Activated gamma-delta T cell (primary cell): ENCODE measurements at regions not wholly inside any gene's neighbourhood (a gene's known extent, or its start where the extent isn't known, plus 50 kb on each side); places are given as distances from the start of the nearest gene placed in this dataset.
"Not testable (repeated sequence)": the region's sequence is repeated elsewhere in the genome, so short reads cannot be mapped to it uniquely, and the experiment has no call there.

Experiments used
- DNase-seq: peaks from one replicate; lab custom pipeline; 2025; lab: John Stamatoyannopoulos, UW

DNA sequence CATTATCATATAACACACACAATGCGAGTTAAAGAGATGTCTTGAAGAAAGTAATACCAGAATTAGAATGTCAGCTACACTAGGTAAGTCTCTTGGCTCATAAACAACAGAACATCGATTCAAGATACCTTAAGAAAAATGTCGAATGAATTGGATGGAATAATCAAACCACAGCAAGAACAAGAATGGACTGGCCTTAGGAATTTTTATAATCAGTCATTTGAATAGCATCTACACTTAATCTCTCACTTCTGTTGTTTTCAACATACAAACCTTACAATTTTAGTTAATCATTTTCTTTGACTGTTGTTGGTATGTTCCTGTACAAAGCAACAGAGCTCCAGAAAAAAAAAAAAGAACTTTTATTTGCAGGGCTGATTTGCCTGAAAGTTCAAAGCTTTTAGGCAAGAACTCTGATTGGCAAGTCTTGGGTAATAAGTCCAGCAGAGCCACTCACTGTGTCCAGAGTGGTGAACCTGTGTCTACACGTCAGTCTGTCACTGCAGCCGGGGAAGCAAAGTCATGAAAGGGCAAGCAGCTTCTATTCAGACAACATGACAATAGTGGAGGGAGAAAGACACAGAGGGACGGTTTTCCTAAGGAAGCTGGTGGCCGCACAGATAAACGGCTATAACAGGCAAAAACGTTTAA is 1026.1 kb upstream of the MIR17HG start:
- DNase-seq, result no peak

DNA sequence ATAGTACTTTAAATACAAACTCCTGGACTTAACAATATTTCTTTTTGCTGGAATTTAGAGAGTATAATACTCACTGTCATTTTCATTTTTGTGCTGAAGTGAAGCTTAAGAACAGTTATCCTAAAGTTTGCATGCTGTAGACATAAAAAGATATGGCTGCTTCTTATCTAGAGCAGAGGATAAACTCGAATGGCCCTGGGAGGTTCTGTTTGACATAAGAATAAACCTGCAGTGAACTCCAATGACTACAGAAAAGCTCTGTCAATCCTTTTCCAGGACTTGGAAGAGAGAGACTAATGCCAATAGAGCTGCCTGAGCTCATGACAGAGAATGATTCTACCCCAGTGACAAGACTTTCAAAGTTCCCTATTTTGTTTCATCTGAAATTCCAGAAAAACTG is 1017.8 kb upstream of the MIR17HG start:
- DNase-seq, result no peak

DNA sequence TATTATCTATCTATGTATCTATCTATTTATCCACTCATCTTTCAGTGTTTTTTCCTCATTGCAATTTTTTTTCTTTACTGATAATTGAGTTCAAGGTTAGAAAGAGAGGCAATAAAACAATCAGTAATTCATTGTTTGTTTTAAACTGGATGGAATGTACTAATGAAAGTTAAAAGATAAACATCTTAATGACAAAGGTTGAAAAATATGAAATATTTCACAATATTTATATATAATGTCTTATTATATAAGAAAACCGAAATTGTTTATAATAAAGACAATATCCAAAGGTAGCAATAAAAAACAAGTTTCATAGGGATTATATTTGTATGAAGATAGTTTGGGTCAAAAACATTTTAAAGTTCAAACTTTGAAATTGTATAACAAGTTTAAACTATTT is 1015.5 kb upstream of the MIR17HG start:
- no peak for DNase-seq

DNA sequence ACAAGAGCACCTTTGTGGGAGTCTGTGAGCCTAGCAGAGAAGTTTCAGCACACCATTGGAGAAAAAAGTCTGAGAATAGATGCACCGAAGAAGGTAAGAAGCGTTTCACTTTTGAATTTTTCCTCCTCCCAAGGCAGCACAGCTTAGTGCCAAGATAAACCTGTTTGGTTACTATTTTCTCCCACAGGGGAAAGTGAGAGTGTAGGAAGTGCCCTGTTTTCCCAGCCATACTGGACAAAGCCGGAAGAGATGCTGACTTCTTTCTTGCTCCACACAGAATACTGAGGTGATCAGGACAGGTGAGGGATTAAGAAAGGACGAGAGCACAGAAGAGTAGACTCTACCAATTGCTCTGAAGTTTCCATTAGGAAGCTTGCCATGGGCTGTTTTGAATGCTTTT is 1011.0 kb upstream of the MIR17HG start:
- DNase-seq, result no peak

DNA sequence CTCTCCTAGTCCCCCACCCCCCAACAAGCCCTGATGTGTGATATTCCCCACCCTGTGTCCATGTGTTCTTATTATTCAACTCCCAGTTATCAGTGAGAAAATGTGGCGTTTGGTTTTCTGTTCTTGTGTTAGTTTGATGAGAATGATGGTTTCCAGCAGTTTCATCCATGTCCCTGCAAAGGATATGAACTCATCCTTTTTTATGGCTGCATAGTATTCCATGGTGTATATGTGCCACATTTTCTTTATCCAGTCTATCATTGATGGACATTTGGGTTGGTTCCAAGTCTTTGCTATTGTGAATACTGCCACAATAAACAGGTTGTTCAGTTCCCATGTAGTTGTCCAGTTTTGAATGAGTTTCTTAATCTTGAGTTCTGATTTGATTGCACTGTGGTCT is 1006.1 kb upstream of the MIR17HG start:
- DNase-seq, result not testable (repeated sequence)

DNA sequence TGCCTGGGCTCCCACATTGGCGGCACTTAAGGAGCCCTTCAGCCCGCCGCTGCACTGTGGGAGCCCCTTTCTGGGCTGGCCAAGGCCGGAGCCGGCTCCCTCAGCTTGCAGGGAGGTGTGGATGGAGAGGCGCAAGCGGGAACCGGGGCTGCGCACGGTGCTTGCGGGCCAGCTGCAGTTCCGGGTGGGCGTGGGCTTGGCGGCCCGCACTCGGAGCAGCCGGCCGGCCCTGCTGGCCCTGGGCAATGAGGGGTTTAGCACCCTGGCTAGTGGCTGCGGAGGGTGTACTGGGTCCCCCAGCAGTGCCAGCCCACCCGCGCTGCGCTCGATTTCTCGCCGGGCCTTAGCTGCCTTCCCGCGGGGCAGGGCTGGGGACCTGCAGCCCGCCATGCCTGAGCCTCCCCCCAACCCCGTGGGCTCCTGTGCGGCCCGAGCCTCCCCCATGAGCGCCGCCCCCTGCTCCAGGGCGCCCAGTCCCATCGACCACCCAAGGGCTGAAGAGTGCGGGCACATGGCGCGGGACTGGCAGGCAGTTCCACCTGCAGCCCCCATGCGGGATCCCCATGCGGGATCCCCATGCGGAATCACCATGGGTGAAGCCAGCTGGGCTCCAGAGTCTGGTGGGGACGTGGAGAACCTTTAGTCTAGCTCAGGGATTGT is 998.9 kb upstream of the MIR17HG start:
- DNase-seq, result peak; percentile 8

DNA sequence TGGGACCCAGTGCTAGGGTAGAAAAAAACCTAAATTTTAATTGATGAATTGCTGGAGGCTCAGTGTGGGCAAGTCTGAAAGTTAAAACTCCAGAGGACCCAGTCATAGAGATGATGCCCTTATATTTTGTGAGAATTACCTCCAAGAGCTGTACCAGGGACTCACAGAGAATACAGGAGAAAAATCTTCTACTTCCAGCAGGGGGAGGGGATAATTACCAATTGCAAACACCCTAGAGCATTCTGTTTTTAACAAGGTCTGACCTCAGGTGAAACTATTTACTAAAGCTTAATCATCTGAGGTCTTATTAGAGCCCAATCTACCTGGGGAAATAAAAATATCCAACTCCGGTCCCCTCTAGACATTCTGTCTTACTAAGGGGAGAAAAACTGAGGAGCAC is 994.7 kb upstream of the MIR17HG start:
- DNase-seq, result no peak

DNA sequence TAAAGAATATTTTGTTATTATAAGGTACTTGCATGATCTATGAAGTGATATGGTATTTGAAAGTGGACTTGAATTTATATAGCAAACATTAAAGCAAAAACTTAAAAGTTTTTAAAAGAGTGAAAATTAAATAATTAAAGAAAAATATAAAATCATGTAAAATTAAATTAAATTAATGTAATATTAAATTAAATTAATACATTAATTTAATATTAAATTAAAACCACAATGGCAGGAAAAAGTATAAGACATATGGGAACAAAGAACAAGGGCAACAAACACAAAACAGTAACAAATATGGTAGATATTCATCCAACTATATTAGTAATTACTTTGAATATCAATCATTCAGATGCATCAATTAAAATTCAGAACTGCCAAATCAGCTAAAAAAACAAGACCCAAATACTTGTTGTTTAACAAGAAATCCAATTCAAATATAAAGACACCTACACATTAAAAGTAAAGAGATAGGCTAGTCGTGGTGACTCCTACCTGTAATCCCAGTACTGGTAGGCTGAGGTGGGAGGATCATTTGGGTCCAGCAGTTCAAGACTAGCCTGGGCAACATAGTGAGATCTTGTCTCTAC is 992.2 kb upstream of the MIR17HG start:
- DNase-seq, result no peak

DNA sequence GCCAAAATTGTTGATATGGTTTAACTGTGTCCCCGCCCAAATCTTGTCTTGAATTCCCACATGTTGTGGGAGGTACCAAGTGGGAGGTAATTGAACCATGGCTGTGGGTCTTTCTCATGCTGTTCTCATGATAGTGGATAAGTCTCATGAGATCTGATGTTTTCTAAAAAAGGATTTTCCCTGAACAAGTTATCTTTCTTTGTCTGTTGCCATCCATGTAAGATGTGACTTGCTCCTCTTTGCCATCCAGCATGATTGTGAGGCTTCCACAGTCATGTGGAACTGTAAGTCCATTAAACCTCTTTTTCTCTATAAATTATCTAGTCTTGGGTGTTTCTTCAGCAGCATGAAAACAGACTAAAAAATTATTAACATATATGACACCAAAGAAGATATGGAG is 986.7 kb upstream of the MIR17HG start:
- DNase-seq, result no peak

DNA sequence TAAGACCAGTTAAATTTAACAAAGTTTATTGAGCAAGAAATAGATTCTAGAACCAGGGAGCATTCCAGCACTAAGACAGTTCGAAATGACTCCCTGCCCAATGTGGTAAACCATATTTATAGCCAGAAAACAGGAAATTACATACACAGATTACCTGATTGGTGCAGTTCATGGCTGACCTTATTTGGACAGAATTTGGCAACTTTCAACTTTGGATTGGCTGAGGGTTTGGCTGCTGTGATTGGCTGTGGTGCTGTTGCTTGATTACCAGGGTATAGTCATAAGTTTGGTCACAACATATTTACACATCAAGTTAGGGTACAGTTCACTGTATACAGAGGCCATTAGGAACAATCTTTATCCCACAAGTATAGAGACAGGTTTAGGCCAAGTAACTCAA is 984.8 kb upstream of the MIR17HG start:
- DNase-seq, result no peak

DNA sequence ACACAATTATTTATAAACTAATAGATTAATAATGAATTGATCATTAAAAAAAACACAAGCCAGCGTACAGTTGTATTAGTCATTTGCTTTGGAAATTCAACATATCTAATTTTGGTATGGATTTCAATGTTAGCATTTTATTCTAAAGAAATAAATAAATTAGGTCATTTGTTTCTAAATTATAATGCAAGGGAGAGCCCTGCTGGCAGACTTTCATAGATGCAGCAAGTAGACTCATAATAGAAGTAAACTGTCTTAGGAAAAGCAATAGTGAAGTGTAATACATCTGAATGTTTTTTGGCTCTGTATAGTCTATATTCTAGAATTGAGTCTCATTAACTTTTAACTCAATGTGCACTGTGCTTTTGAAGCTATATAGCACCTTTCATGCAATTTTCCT is 982.4 kb upstream of the MIR17HG start:
- DNase-seq, result no peak

DNA sequence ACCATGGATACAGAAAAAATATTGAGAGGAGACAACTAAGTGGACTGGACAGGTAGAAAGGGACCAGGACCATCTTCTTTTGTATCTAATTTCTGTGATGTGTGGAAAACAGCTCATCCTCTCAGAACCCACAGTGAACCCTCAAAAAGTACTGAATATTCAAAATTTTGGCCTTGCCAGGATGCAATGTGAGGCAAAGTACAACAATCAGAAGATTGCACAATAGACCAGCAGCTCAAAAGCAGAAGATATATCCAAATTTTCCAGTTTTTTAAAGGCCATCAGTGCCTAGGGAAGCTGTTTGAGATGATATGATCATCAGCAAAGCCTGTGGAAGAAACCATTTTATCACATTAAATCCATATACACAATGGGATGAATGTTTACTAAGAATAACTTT is 973.3 kb upstream of the MIR17HG start:
- no peak for DNase-seq

DNA sequence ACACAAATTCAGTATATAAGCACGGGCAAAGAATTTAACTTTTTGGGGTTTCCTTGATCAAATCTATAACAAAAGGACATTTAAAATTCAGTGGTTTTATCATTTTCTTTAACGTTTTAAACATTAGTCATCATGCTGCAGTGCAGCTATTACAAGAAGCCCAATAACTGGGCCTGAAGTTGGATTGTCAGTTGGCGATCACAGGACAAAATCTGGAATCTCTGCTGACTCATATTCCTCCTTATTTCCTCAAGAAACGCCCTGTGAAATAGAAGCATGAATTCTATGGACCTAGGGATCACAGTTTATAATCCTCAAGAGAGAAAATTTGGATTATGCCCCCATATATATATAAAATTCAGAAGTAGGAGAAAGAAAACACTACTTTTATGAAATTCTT is 971.6 kb upstream of the MIR17HG start:
- no peak for DNase-seq

DNA sequence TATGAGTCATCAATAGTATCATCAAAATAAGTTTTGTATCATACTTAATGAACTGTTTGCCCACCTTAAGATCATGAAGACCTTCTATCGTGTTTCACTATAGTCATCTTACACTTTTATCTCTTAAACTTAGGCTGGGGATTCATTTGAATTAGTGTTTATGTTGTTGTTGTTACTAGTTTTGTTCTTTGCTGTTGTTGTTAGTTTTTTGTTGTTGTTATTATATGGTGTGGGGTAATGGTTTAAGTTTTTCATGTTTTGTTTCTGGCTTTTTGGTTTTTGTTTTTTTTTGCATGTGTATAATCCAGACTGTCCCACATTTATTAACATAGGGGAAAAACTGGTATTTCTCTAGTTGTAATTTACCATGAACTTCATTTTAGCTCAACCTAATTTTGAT is 965.1 kb upstream of the MIR17HG start:
- DNase-seq, result no peak

DNA sequence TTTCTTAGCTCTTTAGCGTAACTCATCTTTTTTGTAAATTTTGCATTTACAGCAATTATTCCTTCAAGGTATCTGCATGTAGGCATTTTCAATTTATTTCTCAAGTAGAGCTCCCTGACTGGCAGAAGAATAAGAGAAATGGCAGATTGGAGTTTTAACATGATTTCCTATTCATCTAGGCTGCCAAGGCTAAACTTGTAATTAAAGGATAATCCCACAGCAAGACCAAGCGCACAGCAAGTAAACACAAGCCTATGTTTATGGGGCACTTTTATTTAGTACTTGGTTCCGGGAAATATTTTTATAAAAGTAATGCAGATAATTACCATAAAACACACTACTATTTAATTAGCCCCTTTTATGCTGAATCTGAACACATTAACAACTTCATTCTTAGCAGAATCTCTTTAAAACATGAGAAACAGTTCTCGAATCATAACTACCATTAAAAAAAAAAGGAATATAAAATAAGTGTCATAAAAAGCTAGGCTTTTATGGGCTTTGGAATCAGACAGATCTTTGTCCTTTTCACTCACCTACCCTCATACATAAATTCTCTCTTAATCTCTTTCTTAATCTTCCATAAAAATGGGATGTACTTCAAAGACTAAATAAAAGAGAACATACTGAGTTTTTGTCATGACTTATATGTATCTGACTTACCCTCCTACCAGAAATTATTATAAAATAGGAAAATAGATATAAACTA is 961.6 kb upstream of the MIR17HG start:
- DNase-seq, result no peak

DNA sequence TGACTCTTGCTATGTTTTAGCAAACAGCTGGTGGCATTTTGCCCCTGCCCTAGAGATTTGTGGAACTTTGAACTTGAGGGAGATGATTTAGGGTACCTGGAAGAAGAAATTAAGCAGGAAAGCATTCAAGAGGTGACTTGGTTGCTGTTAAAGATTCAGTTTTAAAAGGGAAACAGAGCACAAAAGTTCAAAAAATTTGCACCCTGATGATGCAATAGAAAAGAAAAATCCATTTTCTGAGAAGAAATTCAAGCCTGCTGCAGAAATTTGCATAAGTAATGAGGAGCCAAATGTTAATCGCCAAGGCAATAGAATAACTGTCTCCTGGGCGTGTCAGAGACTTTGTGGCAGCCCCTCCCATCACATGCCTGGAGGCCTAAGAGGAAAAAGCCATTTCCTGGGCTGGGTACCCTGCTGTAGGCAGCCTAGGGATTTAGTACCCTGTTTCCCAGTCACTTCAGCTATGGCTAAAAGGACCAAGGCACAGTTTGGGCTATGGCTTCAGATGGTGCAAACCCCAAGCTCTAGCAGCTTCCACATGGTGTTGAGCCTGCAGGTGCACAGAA is 958.5 kb upstream of the MIR17HG start:
- no peak for DNase-seq

DNA sequence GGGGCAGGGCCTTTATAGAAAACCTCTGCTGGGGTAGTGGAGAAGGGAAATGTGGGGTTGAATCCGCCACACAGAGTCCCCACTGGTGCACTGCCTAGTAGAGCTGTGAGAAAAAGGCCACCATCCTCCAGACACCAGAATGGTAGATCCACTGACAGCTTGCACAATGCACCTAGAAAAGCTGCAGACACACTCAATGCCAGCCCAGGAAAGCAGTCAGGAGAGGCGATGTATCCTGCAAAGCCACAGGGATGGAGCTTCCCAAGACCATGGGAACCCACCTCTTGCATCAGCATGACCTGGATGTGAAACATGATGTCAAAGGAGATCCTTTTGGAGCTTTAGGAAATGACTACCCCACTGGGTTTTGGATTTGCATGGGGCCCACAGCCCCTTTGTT is 958.0 kb upstream of the MIR17HG start:
- no peak for DNase-seq

DNA sequence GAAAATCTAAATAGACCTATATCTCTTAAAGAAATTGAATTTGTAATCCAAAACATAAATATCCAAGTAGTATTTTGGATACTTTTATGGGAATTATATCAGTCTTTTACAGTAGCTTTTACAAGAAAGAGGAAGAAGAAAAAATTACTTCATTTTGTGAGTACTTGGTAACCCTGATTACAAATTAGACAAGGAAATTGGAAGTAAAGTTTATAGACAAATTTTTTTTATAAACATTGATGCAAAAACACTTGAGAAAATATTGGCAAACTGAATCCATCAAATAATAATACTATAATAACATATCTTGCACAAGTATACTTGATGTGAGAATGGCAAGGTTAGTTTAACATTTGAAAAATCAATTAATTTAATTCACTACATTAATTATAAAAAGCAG is 954.1 kb upstream of the MIR17HG start:
- DNase-seq, result no peak

DNA sequence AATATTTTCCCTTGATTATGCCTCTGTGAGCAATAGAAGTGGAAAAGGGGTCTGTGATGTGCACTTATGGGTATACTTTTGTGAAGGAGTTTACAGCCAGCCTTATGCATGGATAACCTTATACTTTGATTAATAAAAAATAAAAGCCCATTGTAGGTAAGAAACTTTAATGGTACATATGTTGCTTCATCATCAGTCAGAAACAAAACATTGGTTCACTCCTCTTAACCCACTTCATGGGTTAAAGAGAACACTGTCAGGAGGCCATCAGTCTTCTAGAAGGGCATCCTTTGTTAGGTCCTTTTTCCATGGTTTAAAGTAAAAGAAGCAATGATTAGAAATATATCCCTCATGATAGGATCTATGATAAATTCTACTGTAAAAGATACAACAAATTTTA is 952.1 kb upstream of the MIR17HG start:
- DNase-seq, result no peak

DNA sequence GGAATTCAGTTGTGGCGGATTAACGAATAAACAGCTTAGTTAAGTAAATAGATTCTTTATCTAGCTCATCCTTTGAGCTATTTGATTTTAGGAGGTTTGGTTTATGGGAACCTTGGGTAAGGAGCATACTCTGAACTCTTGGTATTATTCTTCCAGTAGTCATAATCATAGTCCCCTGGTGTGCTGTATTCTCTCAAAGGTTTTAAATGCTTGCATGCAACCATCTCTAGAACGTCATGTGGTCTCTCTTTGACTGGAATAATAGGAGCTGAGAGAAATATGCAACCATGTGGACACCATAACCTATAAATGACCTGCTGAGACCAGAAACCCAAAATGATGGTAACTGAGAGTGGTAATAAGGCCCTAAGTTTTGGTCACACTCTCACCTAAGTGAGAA is 951.6 kb upstream of the MIR17HG start:
- DNase-seq, result no peak

DNA sequence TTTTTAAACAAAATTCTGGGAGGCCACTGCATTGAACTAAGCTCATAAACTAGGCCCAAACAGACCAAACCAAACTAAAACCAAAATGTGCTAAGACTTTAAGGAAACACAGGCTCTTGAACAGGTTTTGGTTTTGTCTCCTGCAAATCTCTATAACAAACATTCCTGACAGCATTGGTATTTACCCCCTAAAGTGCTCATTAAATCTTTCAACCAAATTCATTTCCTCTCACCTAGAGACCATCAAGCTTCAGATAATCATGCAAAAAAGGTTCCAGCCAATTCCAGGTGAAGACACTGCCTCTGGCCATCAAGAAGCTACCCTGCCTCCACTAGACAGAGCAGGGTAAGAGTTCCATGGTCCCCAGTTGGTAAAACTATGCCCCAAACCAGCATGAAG is 951.2 kb upstream of the MIR17HG start:
- DNase-seq, result no peak

DNA sequence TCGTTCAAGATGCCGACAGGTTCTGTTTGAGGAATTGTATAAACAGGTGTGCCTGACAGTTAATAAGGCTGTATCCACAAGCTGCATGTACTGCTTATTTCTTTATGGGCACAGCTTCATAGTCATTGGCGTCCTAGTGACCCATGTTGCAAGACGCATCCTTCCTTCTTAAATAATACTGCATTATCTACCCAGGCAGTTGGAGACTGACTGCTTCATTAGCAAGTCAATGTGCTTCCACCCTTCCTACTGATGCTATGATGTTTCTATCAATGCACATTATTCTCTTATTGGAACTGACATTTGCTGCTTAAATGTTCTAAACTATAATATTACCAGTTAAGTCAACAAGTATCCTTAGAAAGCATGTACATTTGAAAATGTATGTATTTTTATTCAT is 950.0 kb upstream of the MIR17HG start:
- DNase-seq, result no peak

DNA sequence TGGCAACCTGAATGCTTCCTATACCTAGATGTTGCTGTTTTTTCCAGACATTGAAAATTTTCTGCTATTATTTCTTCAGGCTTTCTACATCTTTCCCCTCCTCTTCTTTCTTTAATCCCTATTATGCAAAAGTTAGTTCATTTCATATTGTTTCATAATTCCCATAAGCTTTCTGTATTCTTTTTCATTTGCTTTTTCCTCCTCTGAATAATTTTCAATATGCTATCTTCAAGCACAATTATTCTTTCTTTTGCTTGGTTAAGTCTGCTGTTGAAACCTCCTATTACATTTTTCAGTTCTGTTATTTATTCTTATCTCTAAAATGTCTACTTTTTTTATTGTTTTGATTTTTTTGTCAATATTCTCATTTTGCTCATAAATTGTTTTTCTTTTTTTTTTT is 947.1 kb upstream of the MIR17HG start:
- DNase-seq, result no peak
